Adipose tissue (tissue), 3 donors: ENCODE measurements at regions not wholly inside any gene's neighbourhood (a gene's known extent, or its start where the extent isn't known, plus 50 kb on each side); places are given as distances from the start of the nearest gene placed in this dataset.
"Not testable (repeated sequence)": the region's sequence is repeated elsewhere in the genome, so short reads cannot be mapped to it uniquely, and the experiment has no call there.

ENCODE experiments used
- H3K27ac ChIP-seq: one replicate; pipeline ENCODE4 v1.5.1; 2013; ENCODE audit warnings: low read depth, low read length
- WGBS, 3 donors: extraction: QIAGEN DNeasy Blood & Tissue Kit; methylation state at CpG; one replicate each; pipeline ENCODE4 v1.1.7; 2013; 5-methylcytosine and 5-hydroxymethylcytosine counted together
- donor health status: healthy with polysubstance abuse.
- donor health status: Bipolar disorder and iron deficiency.
- donor health status: healthy.

DNA sequence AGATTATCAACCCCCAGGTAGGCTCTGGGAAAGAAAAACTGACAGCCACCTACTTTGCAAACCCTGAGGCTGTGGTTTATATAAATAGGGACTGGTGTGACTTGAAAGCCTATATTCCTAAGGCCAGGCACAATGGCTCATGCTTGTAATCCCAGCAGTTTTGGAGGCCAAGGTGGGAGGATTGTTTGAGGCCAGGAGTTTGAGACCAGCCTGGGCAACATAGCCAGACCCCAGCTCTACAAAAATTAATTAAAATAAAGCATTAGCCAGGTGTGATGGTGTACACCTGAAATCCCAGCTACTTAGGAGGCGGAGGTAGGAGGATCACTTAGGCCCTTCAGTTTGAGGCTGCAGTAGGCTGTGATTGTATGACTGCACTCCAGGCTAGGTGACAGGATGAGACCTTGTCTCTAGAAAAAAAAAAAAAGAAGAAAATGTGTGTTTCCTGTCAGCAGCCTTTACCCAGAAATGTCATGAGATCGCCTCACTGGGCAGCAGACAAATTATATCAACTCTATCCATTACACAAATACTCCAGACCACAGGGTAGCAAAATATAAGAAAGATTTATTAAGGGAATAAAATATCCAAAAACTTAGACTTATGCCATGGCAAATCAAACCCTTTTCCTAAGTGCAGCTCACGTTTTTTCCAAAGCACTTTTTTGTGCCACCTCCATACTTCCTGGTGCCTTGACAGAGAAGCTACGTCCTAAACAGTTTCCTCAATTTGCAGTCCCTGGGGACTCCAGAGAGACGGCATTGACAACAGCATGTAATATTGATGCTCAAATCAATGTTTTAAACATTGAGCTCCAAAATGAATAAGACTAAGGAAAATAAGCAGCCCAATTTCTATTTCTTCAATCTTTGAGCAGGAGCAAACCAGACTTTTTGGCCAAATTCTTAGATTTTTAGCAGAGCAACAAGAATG is 190.8 kb upstream of the NDUFV2 start:
- 72 to 77% (median 75%) methylated on average over 5 of the region's 5 CpGs for WGBS, 3 donors
- H3K27ac ChIP-seq: no peak overlapping the region

DNA sequence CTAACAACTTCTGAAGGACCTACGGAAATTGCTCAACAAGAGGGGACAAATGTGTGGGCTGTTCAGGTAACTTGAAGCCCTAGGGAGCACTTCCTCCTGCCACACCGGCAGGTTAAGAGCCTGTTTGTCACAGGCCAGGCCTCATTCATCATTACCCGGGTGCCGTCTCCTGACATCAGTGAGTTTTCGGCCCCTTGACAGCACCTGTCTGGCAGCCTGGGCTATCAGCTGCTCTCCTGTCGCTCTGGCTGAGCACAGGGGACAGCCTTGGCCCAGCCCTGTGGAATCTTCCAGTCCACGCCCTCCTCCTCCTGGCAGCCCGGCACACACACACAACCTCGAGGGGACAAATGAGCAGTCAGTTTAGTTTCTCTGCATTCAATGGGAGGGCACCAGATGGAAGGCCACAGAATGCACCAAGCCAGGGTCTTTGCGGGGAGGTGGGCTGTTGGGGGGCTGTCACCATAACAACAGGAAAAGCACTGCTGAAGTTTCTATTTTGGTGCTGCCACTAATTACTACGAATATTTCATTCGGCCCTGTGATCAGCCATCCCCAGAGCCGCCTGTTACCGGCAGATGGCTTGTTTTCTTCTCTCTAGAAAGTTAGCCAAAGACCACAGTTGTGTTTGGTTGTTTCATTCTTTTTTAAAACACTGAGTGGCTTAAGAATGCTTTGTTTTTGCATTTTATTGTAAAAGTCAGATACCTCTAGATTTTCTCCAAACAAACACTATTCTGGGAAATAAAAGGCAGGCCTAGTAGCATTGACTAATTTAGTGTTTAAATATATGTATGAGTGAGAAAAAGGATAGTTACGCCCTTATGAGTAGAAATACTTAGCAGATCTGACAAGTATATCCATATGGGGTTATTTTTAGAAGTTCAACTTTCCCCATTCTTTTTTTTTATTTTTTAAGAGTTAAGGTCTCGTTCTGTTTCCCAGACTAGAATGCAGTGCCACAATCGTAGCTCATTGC is 189.9 kb upstream of the NDUFV2 start:
- 75 to 81% (median 79%) methylated on average over 17 of the region's 17 CpGs for WGBS, 3 donors
- no peak overlapping the region for H3K27ac ChIP-seq

DNA sequence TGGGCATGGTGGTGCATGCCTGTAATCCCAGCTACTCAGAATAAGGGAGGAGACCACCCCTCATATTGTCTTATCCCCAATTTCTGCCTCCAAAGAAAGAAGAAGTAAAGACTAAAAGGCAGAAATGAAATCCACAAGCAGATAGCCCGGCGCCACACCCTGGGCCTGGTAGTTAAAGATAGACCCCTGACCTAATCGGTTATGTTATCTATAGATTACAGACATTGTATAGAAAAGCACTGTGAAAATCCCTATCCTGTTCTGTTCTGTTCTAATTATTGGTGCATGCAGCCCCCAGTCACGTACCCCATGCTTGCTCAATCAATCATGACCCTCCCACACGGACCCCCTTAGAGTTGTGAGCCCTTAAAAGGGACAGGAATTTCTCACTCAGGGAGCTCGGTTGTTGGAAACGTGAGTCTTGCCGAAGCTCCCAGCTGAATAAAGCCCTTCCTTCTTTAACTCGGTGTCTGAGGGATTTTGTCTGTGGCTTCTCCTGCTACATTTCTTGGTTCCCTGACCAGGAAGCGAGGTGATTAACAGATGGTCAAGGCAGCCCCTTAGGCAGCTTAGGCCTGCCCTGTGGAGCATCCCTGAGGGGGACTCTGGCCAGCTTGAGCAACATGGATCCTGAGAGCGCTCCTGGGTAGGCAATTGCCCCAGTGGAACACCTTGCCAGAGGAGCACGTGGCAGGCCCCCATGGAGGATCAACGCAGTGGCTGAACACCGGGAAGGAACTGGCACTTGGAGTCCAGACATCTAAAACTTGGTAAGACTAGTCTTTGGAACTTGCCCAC is 188.7 kb upstream of the NDUFV2 start:
- 87 to 96% (median 91%) methylated on average over 14 of the region's 14 CpGs for WGBS, 3 donors
- not testable (repeated sequence) for H3K27ac ChIP-seq

DNA sequence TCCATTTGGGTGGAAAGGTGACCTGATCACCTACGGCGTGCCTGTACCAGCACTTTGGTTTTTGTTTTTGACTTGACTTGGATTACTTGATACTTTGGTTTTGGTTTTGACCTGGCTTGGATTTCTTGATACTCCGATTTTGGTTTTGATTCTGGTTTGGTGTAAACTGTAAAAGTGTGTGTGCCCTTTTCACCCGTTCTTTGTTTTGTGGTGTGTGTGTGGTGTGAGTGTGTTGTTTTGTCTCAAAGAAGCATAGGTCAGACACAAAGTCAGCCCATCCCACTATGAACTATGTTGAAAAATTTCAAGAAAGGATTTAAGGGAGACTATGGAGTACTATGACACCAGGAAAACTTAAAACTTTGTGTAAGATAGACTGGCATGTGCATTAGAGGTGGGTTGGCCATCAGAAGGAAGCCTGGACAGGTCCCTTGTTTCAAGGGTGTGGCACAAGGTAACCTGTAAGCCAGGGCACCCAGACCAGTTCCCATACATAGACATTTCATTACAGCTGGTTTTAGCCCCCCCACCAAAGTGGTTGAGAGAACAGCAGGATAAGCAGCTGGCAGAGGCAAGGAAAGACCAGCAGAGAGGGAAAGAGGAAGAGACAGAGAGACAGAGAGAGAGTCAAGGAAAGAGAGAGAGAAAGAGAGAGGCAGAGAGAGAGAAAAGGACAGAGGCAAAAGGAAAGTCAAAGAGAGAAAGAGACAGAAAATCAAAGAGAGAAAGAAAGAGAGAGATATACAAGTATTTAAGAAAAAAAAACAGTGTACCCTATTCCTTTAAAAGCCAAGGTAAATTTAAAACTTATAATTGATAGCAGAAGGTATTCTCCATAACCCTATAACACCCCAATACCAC is 187.9 kb upstream of the NDUFV2 start:
- WGBS, 3 donors: 93 to 96% (median 95%) methylated on average over 4 of the region's 4 CpGs

DNA sequence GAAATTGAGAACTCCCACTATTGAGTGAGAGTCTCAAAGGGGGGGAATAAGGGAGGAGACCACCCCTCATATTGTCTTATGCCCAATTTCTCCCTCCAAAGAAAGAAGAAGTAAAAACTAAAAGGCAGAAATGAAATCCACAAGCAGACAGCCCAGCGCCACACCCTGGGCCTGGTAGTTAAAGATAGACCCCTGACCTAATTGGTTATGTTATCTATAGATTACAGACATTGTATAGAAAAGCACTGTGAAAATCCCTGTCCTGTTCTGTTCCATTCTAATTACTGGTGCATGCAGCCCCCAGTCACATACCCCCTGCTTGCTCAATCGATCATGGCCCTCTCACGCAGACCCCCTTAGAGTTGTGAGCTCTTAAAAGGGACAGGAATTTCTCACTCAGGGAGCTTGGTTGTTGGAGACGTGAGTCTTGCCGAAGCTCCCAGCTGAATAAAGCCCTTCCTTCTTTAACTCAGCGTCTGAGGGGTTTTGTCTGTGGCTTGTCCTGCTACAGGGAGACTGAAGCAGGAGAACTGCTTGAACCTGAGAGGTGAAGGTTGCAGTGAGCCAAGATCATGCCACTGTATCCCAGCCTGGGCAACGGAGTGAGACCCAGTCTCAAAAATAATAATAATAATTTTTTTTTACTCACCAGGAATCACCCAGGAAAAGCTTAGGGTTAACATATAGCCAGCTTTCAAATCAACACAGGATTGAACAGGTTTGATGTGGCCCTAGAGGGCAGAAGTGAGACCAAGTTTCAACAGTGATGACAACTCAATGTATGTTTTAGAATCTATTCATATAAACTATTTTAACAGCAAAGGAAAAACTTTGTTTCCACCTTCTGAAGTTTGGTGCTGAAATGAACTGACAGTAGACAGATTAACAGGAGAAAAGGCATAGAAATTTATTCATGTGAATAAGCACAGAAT is 181.4 kb upstream of the NDUFV2 start:
- 80 to 95% (median 91%) methylated on average over 7 of the region's 7 CpGs for WGBS, 3 donors

More for the DNA sequence above, 187.9 kb upstream of the NDUFV2 start:
- not testable (repeated sequence) for H3K27ac ChIP-seq

DNA sequence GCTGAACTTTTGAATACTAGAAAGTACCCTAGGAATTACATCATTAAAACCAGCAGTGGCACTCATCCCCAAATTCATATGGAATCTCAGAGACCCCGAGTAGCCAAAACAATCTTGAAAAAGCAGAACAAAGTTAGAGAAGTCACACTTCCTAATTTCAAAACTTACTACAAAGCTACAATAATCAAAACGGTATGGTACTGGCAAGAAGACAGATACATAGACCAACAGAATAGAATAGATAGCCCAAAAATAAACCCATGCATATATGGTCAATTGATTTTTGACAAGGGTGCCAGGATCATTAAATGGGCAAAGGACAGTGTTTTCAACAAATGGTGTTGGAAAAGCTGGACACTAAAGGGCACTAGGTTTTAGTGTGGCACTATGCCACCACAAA is 176.0 kb upstream of the NDUFV2 start:
- WGBS, 3 donors: 77 to 84% (median 84%) methylated on average over 2 of the region's 2 CpGs
- no peak overlapping the region for H3K27ac ChIP-seq

More for the DNA sequence above, 181.4 kb upstream of the NDUFV2 start:
- H3K27ac ChIP-seq: not testable (repeated sequence)

DNA sequence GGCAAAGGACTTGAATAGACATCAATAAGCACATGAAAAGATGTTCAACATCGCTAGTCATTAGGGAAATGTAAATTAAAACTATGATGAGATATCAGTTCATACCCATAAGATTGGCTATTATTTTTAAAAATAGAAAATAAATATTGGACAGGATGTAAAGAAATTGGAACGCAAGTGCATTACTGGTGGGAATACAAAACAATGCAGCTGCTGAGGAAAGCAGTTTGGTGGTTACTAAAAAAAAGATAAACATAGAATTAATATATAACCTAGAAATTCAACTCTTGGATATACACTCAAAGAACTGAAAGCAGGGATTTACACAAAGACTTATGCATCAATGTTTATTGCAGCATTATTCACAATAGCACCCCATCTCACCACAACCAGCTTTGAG is 174.5 kb upstream of the NDUFV2 start:
- whole genome bisulfite sequencing, 3 donors: 66 to 86% (median 73%) methylated on average over 2 of the region's 2 CpGs
- H3K27ac ChIP-seq: no peak overlapping the region

DNA sequence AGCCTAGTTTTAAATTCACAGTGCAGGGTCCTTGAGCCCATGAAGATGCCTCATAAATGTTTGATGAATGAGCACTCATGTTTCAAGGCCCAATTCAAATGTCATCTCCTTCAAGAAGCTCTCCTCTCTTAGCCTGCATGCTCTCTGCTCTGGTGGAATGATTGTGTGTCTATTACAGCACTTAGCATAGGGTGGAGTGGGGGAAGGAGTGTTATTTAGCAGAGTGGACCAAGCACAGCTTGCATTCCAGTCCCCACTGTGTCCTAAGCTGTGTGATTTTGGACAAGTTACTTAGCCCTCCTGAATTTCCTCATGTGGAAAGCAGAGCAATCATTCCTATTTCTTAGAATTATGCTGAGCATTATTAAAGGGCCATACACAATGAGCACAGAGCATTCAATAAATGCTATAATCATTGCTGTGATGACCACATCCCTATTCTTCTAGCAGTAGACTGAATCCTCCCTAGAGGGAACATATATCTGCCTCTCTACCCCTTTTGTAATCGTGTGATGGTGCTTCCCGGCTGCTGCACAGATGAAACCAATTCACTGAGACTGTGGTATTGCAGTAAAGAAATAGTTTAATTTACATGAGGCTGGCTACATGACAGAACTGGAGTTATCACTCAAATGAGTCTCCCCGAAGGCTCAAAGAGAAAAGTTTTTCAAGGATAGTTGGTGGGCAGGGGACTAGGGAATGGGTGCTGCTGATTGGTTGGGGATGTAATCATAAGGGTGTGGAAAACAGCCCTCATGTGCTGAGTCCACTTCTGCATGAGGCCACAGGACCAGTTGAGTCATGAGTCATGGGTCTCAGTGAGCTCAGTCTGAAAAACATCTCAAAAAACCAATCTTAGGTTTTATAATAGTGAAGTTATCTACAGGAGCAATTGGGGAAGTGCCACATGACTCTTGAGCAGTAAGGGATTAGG is 173.4 kb upstream of the NDUFV2 start:
- 87 to 95% (median 89%) methylated on average over 3 of the region's 3 CpGs for WGBS, 3 donors
- no peak overlapping the region for H3K27ac ChIP-seq

DNA sequence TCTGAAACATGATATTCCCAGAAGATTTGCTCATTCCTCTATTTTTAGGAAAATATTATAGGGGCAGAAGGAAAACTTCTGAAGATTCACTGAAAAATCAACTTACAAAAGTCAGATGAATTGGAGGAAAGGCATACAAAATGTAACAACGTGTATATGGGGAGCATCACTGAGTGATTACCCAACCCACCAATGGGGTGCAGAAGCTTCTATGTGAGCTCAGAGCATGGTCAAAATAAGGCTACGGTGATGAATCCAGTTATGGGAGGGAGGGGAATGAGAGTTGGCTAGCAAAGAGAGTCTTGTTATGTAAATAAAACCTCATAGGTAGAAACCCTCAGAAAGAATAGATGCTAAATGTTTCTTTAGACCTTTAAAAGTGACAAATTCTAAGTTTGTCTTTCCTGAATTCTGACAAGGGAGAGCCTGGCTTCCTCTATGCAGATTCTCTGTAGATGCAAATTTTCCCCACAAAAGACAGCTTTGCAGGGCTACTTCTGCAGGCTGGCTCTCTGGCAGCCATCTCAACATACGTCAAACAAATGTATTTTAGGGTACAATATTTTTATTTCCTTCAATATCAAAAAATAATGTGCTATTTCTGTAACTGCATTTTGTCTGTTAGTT is 171.4 kb upstream of the NDUFV2 start:
- 37 to 47% (median 45%) methylated on average over 3 of the region's 3 CpGs for WGBS, 3 donors
- H3K27ac ChIP-seq: no peak overlapping the region

DNA sequence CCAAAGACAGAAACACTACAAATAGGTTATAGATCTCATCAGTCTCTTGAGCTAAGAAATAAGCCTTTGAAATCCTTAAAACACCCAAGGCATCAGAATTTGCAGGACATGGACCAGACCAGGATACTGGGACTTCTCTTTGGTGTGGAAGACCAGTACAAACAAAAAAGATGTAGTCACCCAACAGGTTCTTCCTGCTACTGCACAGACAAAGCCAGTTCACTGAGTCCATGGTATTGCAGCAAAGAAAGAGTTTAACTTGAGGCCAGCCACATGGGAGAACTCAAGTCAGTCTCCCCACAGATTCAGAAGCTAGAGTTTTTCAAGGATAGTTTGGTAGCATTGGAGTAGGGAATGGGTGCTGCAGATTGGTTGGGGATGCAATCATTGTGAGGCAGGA is 169.6 kb upstream of the NDUFV2 start:
- H3K27ac ChIP-seq: no peak overlapping the region

DNA sequence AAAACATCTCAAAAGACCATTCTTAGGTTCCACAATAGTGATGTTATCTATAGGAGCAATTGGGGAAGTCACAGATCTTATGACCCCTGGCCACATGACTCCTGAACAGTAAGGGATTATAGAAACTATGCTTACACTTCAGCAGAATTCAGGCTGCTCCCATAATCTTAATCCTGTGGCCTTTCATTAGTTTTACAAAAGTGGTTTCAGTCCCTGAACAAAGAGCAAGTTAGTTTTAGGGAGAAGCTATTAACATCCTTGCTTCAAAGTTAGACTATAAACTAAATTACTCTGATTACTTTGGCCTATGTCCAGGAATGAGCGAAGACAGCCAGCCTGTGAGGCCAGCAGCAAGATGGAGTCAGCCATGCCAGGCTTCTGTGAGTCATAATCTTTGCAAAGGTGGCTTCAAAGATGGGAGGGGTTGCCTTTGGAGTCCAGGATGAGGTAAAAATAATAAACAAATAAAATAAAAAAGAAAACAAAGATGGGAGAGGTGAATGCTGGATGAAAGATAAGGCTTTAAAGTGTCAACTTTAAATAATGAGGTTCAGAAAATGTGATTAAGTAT is 168.7 kb upstream of the NDUFV2 start:
- WGBS, 3 donors: 44 to 82% (median 73%) methylated on average over 1 of the region's 1 CpG
- no peak overlapping the region for H3K27ac ChIP-seq

DNA sequence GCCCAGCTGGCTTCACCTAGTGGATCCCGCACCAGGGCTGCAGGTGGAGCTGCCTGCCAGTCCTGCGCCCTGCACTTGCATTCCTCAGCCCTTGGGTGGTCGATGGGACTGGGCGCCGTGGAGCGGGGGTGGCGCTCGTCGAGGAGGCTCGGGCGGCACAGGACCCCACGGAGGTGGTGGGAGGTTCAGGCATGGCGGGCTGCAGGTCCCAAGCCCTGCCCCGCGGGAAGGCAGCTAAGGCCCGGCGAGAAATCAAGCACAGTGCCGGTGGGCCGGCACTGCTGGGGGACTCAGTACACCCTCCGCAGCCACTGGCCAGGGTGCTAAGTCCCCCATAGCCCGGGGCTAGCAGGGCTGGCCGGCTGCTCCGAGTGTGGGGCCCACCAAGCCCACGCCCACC is 167.2 kb upstream of the NDUFV2 start:
- not testable (repeated sequence) for H3K27ac ChIP-seq
- WGBS, 3 donors: 95 to 100% (median 97%) methylated on average over 17 to 24 of the region's 24 CpGs

DNA sequence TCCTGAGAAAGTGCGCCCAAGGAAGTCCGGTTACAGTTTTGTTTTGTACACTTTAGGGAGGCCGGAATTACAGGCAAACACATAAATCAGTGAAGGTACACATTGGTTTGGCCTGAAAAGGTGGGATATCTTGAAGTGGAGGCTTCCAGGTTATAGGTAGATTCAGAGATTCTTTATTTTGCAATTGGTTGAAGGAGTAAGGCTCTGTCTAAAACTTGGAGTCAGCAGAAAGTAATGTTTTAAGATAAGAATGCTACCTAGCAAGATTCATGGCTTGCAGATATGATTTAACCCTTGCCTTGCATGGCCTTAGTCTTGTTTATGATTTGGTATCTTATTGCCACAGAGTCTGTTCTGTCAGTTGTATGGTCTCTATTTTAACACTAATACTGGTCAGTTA is 165.9 kb upstream of the NDUFV2 start:
- WGBS, 3 donors: 42 to 81% (median 75%) methylated on average over 3 of the region's 3 CpGs
- no peak overlapping the region for H3K27ac ChIP-seq

DNA sequence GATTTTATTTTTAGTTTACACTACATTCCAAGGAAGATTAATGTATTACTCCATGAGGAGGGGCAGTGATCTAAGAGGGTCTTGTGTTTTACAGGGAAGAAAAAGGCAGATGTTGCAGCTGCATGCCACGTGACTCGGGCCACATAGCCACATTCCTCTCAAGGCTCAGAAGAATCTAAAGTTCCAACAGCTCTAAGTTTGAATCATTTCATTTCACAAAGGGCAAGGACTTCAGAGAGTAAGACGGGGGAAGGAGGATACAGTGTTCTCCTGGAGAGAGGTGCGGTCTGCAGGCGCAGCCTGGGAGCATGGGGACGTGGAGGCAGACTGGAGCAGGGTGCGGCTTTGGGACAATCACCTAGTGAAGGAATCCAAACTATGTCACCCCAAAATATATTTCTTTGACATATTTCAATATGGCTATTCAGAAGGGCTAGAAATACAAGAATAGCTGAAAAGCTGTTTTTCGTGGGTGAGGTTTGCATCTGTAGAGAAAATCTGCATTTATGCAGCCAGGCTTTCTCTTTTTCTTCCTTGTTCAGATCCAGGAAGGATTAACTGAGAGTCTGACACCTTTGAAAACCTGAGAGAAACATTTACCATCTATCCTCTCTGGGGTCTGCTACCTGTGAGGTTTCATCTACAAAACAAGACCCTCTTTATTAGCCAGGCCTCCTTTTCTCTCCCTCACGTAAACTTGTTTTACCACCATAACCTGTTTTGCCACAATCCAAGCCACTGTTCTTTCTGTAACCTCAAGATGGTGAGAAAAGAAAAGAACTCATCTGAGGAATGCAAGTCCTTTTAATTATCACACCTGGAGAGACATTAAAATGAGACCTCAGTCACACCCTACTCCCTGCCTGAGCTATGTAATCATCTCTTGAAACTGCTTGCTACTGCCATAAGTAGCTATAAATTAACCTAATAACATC is 165.1 kb upstream of the NDUFV2 start:
- no peak overlapping the region for H3K27ac ChIP-seq
- 81 to 91% (median 84%) methylated on average over 9 of the region's 9 CpGs for WGBS, 3 donors
